HG03175 (cell line): ENCODE measurements at regions not wholly inside any gene's neighbourhood (a gene's known extent, or its start where the extent isn't known, plus 50 kb on each side); places are given as distances from the start of the nearest gene placed in this dataset.

Source experiments
- ATAC-seq: cut with Tn5 transposase; IDR thresholded peaks from one replicate; pipeline ENCODE4 v1.9.1; 2021; ENCODE audit warnings: mild to moderate bottlenecking, moderate library complexity; ENCODE audit not compliant: unreplicated experiment

DNA sequence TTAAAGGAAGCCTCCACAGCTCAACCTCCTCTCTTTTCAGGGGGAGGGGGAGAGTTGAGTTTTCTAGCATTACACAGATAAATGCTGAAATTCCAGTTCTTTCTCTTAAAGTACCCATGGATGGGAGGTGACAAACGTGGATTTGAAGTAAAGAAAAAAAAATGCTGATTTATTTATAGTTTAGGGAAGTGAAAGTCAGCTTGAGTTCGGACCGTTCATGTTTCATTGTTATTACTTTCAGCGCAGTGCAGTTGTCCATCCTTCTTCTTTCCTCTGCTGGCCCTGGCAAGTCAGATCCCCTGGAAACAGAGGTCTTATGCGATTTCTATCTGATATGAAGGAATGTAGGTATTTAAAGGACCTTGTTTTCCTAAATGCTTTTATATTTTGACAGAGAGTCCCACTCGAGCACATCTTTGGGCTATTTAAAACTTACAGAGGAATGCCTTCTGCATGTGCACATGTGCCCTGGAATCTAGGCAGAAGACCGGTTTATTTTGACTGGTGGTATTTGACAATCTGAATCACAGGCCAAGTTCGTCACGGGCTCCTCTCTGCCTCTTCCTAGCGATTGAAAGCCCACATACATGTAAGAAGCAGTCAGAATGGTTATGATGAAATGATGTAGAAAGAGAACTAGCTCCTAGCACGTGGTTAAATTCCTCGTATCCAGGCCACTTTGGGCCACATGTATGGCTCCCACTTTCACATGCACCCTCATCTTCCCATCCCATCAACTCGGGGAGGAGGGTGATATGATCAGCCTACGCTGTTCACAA lies 385.2 kb upstream of the KLF4 start:
- peak; percentile 84 for ATAC-seq

DNA sequence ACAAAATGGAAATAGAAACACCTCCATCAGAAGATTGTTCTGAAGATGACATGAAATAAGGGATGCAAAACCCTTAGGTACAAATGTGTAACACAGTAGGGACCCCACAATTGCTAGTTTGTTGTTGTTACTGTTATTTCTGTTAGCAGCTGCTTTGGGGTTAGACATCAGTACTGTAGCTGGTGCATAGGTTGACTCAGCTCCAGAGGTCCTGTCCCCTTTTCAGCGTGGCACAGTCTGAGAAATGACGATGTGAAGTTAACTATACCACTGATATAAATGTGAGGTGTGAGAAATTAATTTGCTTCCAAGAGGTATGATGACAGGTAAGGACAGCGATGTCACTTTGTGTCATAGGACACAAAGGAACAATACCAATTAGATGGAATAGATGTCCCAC lies 384.6 kb upstream of the KLF4 start:
- peak; percentile 30 for ATAC-seq

GRCh38 chr9:107872457-107873192 lies 383.1 kb upstream of the KLF4 start:
- ATAC-seq: no peak

GRCh38 chr9:107870927-107871680 lies 381.5 kb upstream of the KLF4 start:
- no peak for ATAC-seq

DNA sequence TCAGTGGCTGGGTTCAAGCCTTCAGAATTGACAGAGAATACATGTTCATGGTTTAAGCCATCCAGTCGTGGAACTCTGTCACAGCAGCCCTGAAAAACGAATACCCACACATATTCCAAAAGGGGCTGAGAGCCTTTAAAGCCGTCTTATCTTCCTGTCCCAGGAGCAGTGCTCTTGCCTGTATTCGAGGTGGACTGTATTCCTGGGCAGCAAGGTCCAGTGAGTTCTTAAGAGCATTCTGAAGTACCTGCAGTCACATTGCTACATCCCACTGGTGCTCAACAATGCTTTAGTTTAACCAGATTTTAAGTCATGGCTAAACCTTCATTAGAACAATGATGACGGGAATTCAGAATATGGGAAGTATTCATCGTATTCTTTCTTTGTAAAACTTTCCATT lies 380.7 kb upstream of the KLF4 start:
- ATAC-seq: no peak

DNA sequence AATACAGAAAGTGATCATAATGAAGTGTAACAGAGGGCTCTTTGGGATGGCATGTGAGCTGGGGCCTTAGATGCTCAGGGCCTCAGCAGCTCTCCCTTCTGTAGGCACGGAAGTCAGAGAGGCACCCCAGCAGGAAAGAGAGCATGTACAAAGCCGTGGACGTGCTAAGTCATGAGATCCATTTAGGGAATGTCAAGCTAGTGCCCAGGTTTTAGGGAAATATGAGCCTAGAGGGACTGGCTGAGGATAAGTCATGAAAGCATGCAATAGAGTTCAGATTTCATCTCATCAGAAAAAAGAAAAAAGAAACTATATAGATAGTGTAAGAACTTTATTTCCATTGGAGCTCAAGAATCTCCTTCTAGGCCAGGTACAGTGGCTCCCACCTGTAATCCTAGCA lies 379.5 kb upstream of the KLF4 start:
- no peak for ATAC-seq

GRCh38 chr9:107868186-107868585 lies 378.6 kb upstream of the KLF4 start:
- no peak for ATAC-seq

DNA sequence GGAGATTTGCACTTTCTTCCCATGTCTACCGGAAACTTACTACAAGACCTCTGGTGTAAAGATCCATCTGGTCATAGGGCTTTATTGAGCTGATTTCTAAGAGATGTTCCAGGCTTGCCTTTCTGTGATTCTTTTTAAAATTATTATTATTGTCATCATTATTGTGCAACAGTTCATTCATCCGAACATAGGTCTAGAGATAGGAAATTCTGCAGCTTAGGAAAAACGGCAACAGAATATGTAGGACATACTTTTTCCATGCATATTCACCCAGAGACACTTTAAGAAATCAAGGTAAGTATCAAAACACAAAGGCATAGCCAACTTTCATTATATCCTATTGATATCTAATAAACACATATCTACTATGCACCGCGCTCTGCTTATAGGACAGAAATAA lies 378.2 kb upstream of the KLF4 start:
- ATAC-seq: no peak

DNA sequence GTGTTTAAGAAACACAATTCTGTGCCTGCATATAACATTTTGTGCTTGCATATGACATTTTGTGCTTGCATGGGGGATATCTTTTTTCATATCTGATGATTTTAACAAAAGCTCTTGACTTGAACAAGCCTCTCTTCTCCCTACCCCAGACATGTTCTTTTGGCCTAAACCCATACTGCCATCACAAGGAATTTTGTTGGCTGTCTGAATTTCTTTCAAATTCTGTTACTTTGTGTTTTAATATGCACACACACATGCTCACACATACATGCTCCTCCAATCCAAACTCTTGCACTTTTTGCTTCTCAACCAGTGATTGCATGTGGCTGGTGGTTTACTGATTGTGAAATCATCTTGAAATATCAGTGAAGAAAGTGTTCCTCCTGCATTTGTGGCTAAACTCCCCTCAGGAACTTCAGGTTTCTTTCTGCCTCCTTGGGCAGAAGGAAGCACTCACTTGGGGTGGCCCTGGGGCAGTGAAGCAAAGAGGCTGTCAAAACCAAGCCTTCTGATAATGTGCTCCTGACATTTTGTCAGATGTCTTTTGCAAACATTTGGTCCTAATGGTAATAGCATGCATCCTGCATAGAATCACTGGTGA lies 377.2 kb upstream of the KLF4 start:
- no peak for ATAC-seq

DNA sequence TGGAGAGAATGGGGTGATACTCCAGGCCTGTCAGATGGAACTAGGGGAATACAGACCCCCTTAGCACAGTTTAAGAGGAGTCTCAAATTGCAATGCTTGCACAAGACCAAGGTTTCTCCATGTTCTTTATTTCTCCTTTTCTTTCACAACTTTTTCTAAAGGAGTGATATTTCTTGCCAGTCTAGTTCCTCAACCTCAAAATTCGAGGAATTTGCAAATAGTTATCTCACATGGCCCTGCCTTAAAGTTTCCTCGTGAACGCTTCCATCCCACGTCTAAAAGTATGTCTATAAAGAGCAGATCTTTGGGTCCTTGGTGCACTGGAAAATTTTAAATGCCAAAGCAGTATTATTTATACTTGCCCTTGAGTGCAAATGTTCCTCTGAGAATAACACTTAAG lies 373.8 kb upstream of the KLF4 start:
- ATAC-seq: no peak

GRCh38 chr9:107862881-107863280 lies 373.3 kb upstream of the KLF4 start:
- ATAC-seq: no peak

- no peak for ATAC-seq
These were observed 372.8 kb upstream of the KLF4 start for GRCh38 chr9:107862323-107862722.

- ATAC-seq: no peak
These were observed 371.5 kb upstream of the KLF4 start for GRCh38 chr9:107861075-107861474.

DNA sequence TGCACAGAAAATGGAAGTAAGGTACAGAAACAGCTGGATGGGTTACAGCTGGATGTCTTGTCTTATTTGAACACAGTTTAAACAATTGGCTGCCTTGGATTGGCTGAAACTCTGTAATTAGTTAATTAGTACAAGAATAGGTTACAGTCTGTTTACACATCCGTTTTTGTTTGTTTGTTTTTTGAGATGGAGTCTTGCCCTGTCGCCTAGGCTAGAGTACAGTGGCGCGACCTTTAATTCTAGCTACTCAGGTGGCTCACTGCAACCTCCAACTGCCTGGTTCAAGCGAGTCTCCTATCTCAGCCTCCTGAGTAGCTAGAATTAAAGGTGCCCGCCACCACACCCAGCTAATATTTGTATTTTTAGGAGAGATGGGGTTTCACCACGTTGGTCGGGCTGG lies 368.7 kb upstream of the KLF4 start:
- ATAC-seq: no peak

DNA sequence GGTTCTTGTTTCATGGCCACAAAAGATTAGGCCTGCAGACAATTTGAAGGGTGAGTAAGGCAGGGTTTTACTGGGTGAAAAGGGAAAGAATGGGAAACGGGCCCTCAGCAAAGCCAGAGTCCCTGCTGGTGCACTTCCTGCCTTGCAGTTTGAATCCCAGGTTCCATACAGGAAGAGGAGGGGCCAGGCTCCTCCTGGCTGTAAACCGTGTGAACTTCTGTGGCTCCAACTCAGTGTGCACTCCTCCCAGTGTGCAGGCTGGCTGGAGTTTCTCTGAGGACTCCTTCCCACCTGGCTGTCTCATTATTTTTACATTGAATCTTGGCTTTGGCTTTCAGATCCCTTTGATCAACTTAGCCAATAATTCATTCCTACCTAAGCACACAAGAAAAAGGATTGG lies 367.1 kb upstream of the KLF4 start:
- no peak for ATAC-seq

- no peak for ATAC-seq
These were observed 365.6 kb upstream of the KLF4 start for GRCh38 chr9:107855164-107855563.

DNA sequence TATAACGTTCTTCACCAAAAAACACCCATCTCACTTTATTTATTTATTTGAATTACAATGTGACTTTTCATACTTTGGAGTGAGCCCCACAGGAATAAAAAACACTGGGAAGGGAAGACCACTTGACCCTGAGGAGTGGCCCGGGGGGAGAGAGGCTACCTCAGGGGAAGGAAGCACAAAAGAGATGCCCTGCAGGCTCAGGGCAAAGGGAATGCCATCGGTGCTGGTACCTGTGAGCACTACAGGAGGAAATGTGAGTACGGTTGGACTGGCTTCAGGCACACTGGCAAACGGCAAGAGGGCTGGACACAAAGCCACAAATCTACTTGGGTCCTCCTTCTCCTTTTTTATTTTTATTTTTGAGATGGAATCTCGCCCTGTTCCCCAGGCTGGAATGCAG lies 363.9 kb upstream of the KLF4 start:
- no peak for ATAC-seq

- ATAC-seq: no peak
These were observed 363.3 kb upstream of the KLF4 start for GRCh38 chr9:107852891-107853290.

- ATAC-seq: no peak
These were observed 361.1 kb upstream of the KLF4 start for GRCh38 chr9:107850653-107851052.

DNA sequence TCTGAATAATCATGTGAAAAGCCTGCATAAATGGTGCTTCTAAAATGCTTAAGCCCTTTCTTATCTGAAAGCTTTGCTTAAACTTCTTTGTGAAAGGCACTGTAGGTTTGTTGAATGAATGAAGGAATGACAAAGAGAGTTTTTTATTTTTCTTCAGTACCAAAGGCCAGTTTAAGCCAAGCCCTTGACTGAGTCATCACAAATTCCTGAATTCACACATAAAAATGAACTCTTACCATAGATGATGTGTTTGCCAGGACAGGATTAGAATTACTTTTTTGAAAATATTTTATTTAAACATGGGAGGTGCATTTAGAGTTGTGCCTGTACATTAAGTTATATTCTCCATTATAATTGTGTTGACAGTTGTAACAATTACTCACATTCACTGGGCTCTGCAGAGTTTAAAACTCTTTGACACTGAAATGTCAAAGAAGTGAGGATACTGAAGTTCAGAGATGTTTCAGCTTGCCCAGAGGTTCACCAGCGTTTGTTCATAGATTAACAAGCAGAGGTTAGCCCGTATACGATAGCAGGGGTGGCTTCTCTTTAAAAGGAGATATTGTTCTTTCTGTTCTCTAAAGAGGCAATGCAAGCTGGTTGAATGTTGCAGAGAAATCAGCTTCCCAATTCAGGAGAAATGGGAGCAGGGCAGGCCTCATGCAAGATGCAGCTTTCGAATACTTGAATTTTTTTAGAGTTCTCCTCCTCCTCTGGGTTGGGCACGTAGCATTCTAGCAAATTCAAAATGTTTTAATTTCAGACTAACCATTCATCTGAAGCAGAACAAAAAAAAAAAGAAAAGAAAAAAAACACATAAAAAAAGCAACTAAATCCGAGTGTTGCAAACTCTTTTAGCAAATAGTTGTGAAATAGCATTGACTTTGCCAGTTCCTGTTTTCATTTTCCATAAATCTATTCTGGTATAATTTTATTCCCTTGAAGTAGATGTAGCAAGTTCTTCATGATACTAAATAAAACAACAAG lies 358.7 kb upstream of the KLF4 start:
- no peak for ATAC-seq
